Activated CD4-positive, alpha-beta T cell treated with anti-CD3 and anti-CD28 coated beads, Interleukin-2, amount 10 ng/mL, durations not matched to agents 24 days and 14 days (primary cell): ENCODE measurements at regions not wholly inside any gene's neighbourhood (a gene's known extent, or its start where the extent isn't known, plus 50 kb on each side); places are given as distances from the start of the nearest gene placed in this dataset.
A peak's percentile ranks its signal among the peaks of the same experiment; 100 is the strongest.

Experiments
- DNase-seq: peaks from one replicate; pipeline ENCODE4 v3.0.0; 2022
- H3K27ac Mint-ChIP-seq: one replicate; pipeline ENCODE4 v1.8.0; 2022; ENCODE audit warnings: mild to moderate bottlenecking, mixed read lengths
- H3K27me3 Mint-ChIP-seq: one replicate; pipeline ENCODE4 v1.8.0; 2022; ENCODE audit warnings: mixed read lengths
- H3K36me3 Mint-ChIP-seq: one replicate; pipeline ENCODE4 v1.8.0; 2022; ENCODE audit warnings: low read depth, mild to moderate bottlenecking, mixed read lengths
- H3K4me1 Mint-ChIP-seq: one replicate; pipeline ENCODE4 v1.8.0; 2021; ENCODE audit warnings: mixed read lengths
- H3K4me3 Mint-ChIP-seq: one replicate; pipeline ENCODE4 v1.8.0; 2022; ENCODE audit warnings: mild to moderate bottlenecking, moderate library complexity, mixed read lengths
- H3K9me3 Mint-ChIP-seq: one replicate; pipeline ENCODE4 v1.8.0; 2021; ENCODE audit warnings: mixed read lengths
- intact Hi-C: fragments of 100-400 bp; cut with micrococcal nuclease; formaldehyde crosslinking; loops from one replicate; pipeline ENCODE4 v1.15.1; 2023

- H3K27me3 Mint-ChIP-seq: peaks cover 10% of the 10 kb centered on the region
- H3K36me3 Mint-ChIP-seq: no peaks in the 10 kb centered on the region
- H3K4me1 Mint-ChIP-seq: no peaks in the 10 kb centered on the region
- H3K4me3 Mint-ChIP-seq: no peak overlapping the region
- intact Hi-C loops: no loop called here
- H3K9me3 Mint-ChIP-seq: peaks cover 8% of the 10 kb centered on the region
- no peak overlapping the region for H3K27ac Mint-ChIP-seq
- DNase-seq: no peak
Observed at GRCh38 chr2:226623587-226624368, 175.8 kb downstream of the IRS1 start.

- intact Hi-C loops: no loop called here
- peaks cover 13% of the 10 kb centered on the region for H3K27me3 Mint-ChIP-seq
- H3K27ac Mint-ChIP-seq: no peak overlapping the region
- peaks cover 9% of the 10 kb centered on the region for H3K9me3 Mint-ChIP-seq
- no peaks in the 10 kb centered on the region for H3K4me1 Mint-ChIP-seq
- no peak for DNase-seq
- H3K36me3 Mint-ChIP-seq: no peaks in the 10 kb centered on the region
- no peak overlapping the region for H3K4me3 Mint-ChIP-seq
Observed at GRCh38 chr2:226622484-226622883, 177.1 kb downstream of the IRS1 start.

- Mint-ChIP-seq H3K36me3 (no peaks in the 10 kb centered on the region), H3K4me3 (no peak overlapping the region), H3K27me3 (peaks cover 11% of the 10 kb centered on the region), H3K9me3 (peaks cover 3% of the 10 kb centered on the region), H3K4me1 (no peaks in the 10 kb centered on the region), H3K27ac (no peak overlapping the region)
- no peak for DNase-seq
- intact Hi-C loops: no loop called here
Observed at GRCh38 chr2:226620176-226620575, 179.4 kb downstream of the IRS1 start.

GRCh38 chr2:226619707-226620106 is 179.9 kb downstream of the IRS1 start:
- Mint-ChIP-seq H3K36me3 (no peaks in the 10 kb centered on the region), H3K4me3 (no peak overlapping the region), H3K27me3 (peaks cover 13% of the 10 kb centered on the region), H3K27ac (no peak overlapping the region), H3K4me1 (no peaks in the 10 kb centered on the region), H3K9me3 (peaks cover 3% of the 10 kb centered on the region)
- no peak for DNase-seq
- intact Hi-C loops: no loop called here

- no peak overlapping the region for H3K4me3 Mint-ChIP-seq
- no peak for DNase-seq
- no peaks in the 10 kb centered on the region for H3K36me3 Mint-ChIP-seq
- H3K9me3 Mint-ChIP-seq: peaks cover 3% of the 10 kb centered on the region
- intact Hi-C loops: no loop called here
- H3K27ac Mint-ChIP-seq: no peak overlapping the region
- H3K4me1 Mint-ChIP-seq: no peaks in the 10 kb centered on the region
- peaks cover 15% of the 10 kb centered on the region for H3K27me3 Mint-ChIP-seq
Observed at GRCh38 chr2:226618875-226619605, 180.6 kb downstream of the IRS1 start.

DNA sequence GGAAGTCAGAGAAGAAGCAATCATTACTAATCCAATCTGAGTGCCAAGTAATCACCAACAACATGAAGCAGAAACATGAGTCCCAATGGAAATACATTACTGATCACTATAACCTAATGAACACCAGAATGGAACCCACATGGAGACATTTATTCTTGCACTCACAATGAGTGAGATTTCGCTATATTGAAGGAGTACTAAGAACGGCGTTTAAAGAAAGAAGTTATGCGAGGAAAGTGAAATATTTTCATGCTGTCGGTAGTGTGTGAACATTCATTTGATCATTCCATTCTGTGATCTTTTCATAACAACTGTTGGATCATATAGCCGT is 181.1 kb downstream of the IRS1 start:
- Mint-ChIP-seq H3K27me3 (peaks cover 15% of the 10 kb centered on the region), H3K4me3 (no peak overlapping the region), H3K27ac (no peak overlapping the region), H3K36me3 (no peaks in the 10 kb centered on the region), H3K9me3 (peaks cover 3% of the 10 kb centered on the region), H3K4me1 (no peaks in the 10 kb centered on the region)
- DNase-seq: no peak
- intact Hi-C loops: no loop called here

DNA sequence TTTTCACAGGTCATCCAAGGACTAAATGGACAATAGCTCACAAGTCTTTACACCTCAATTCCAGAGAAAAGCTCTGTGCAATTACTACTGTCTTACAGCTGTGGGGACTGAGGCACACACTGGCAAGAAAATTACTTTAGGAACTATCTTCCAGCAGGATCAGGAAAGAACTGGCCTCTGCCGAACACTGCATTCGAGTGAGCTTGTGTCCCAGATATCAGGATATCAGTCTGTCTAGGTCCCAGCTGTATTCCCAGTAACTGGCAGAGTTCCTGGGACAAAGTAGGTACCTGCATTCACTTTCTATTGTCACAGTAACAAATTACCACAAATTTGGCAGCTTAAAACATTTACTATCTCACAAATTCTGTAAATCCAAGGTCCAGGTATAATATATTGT is 183.7 kb downstream of the IRS1 start:
- H3K9me3 Mint-ChIP-seq: peaks cover 7% of the 10 kb centered on the region
- no peak overlapping the region for H3K4me3 Mint-ChIP-seq
- no peaks in the 10 kb centered on the region for H3K36me3 Mint-ChIP-seq
- peaks cover 17% of the 10 kb centered on the region for H3K27me3 Mint-ChIP-seq
- H3K27ac Mint-ChIP-seq: no peak overlapping the region
- DNase-seq: no peak
- intact Hi-C loops: no loop called here
- no peaks in the 10 kb centered on the region for H3K4me1 Mint-ChIP-seq

GRCh38 chr2:226611944-226612318 is 187.7 kb downstream of the IRS1 start:
- H3K27ac Mint-ChIP-seq: no peak overlapping the region
- H3K4me3 Mint-ChIP-seq: no peak overlapping the region
- no peak for DNase-seq
- H3K36me3 Mint-ChIP-seq: peaks cover 3% of the 10 kb centered on the region
- peaks cover 13% of the 10 kb centered on the region for H3K27me3 Mint-ChIP-seq
- H3K4me1 Mint-ChIP-seq: peaks cover 21% of the 10 kb centered on the region
- intact Hi-C loops: no loop called here
- H3K9me3 Mint-ChIP-seq: peaks cover 13% of the 10 kb centered on the region

DNA sequence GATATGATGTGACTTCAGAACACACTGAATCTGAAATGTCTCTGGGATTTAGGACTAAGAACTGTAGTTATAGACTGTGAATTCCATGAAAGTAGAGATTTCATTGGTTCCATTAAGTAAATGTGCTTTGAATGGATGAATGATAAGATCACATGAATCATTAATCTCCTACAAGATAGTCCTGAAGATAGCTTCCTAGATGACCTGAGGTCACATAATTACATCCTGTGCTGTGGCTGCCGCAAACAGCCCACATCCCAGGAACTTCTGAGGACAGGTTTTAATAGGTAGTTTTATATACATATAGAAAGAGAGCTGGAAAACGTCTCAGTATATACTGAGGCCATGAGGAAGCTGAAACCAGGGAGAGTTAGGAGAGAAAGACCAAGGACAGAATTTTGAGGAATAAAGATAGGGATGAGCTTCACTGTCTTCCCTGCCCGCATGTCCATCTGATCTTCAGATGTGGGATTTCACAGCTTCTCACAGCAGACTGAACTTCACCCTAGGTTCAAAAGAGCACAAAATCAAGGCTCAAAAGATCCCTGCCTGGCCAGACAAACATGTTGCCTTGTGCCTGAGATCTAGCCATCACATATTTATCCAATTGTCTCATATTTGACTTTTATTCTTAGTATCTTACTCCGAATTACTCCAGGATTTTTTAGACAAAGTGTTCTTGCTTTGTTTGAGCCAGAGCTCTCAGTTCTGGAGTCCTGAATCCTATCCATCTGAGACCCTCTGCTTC is 188.2 kb downstream of the IRS1 start:
- intact Hi-C loops: no loop called here
- H3K4me3 Mint-ChIP-seq: no peak overlapping the region
- no peak for DNase-seq
- H3K27me3 Mint-ChIP-seq: peaks cover 15% of the 10 kb centered on the region
- peaks cover 3% of the 10 kb centered on the region for H3K36me3 Mint-ChIP-seq
- H3K9me3 Mint-ChIP-seq: peaks cover 13% of the 10 kb centered on the region
- H3K27ac Mint-ChIP-seq: no peak overlapping the region
- H3K4me1 Mint-ChIP-seq: peaks cover 22% of the 10 kb centered on the region

- DNase-seq: peak; percentile 60
Observed at GRCh38 chr2:226609366-226609765, 190.3 kb downstream of the IRS1 start.

DNA sequence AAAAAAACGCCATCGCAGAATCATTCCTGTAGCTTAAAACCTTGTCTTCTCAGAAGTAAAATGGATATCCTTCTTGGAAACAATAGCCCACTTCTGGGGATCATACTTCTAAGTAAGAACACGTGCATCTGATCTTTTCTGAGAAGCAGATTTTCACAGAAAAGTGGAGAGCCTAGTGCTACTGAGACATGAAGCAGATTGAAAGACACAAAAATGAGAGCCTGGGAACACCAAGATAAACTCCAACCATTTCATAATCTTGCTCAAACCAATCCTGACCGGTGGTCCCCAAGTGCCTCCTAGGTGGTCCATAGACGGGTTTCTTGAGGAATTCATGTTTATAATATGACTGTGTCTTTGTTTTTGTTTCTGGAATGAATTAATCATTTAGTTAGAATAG is 191.2 kb downstream of the IRS1 start:
- H3K4me1 Mint-ChIP-seq: peaks cover 22% of the 10 kb centered on the region
- peaks cover 13% of the 10 kb centered on the region for H3K9me3 Mint-ChIP-seq
- peaks cover 3% of the 10 kb centered on the region for H3K36me3 Mint-ChIP-seq
- peaks cover 16% of the 10 kb centered on the region for H3K27me3 Mint-ChIP-seq
- intact Hi-C loops: no loop called here
- H3K27ac Mint-ChIP-seq: no peak overlapping the region
- peak overlapping the region; percentile 4 for H3K4me3 Mint-ChIP-seq
- no peak for DNase-seq

More at GRCh38 chr2:226609366-226609765, 190.3 kb downstream of the IRS1 start:
- no peak overlapping the region for H3K27ac Mint-ChIP-seq
- H3K4me3 Mint-ChIP-seq: no peak overlapping the region
- peaks cover 13% of the 10 kb centered on the region for H3K9me3 Mint-ChIP-seq
- peaks cover 15% of the 10 kb centered on the region for H3K27me3 Mint-ChIP-seq
- peaks cover 22% of the 10 kb centered on the region for H3K4me1 Mint-ChIP-seq
- intact Hi-C loops: no loop called here
- H3K36me3 Mint-ChIP-seq: peaks cover 3% of the 10 kb centered on the region

GRCh38 chr2:226607379-226607778 is 192.2 kb downstream of the IRS1 start:
- Mint-ChIP-seq H3K4me3 (peak overlapping the region; percentile 13), H3K27ac (no peak overlapping the region), H3K9me3 (peaks cover 8% of the 10 kb centered on the region), H3K4me1 (peaks cover 22% of the 10 kb centered on the region), H3K27me3 (peaks cover 18% of the 10 kb centered on the region), H3K36me3 (peaks cover 3% of the 10 kb centered on the region)
- intact Hi-C loops: no loop called here
- DNase-seq: no peak

DNA sequence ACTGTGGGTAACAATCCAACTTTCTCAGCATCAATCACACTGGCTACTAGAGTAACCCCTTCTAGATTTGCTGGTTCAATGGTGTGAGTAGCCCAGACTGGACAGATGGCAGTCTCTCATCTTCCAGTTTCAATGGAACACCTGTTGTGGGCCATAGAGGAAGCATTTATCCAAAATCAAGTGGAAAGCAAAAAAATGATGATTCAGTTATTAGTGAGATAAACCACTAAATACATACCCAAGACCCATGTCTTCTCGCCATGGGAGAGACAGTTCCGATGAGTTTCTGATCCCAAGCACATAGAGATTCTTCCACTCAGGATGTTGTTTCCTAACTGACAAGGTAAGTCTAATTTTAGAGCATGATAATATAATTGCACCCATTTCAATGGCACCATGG is 194.0 kb downstream of the IRS1 start:
- H3K27ac Mint-ChIP-seq: no peak overlapping the region

DNA sequence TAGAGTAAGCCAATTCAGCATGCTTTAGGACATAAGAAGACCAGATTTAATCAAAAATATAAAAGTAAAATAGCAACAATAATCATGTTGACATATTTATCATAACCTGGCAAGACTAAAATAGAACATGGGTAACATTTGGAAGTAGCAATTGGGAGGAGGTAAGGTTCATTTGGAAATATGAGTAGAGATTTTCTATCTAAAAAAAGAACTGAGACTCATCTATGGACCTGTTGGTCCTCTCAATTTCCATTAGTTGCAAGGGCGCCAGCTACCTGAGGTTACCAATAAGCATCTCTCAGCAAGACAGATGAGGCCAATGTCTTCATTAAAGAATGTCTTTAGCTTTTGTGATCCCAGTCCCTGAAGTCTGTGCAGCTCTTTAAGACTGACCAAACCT is 196.0 kb downstream of the IRS1 start:
- intact Hi-C loops: no loop called here
- Mint-ChIP-seq H3K27ac (no peak overlapping the region), H3K27me3 (peaks cover 32% of the 10 kb centered on the region), H3K9me3 (peaks cover 8% of the 10 kb centered on the region), H3K36me3 (peaks cover 3% of the 10 kb centered on the region), H3K4me3 (no peak overlapping the region), H3K4me1 (peaks cover 13% of the 10 kb centered on the region)
- DNase-seq: no peak

More for the DNA sequence above, 194.0 kb downstream of the IRS1 start:
- Mint-ChIP-seq H3K27me3 (peaks cover 24% of the 10 kb centered on the region), H3K4me1 (peaks cover 22% of the 10 kb centered on the region), H3K9me3 (peaks cover 8% of the 10 kb centered on the region), H3K4me3 (no peak overlapping the region), H3K36me3 (peaks cover 3% of the 10 kb centered on the region)
- DNase-seq: no peak
- intact Hi-C loops: no loop called here
